ENCODE measurements at regions not wholly inside any gene's neighbourhood (a gene's known extent, or its start where the extent isn't known, plus 50 kb on each side); places are given as distances from the start of the nearest gene placed in this dataset.
"Not testable (repeated sequence)": the region's sequence is repeated elsewhere in the genome, so short reads cannot be mapped to it uniquely, and the experiment has no call there.

DNA sequence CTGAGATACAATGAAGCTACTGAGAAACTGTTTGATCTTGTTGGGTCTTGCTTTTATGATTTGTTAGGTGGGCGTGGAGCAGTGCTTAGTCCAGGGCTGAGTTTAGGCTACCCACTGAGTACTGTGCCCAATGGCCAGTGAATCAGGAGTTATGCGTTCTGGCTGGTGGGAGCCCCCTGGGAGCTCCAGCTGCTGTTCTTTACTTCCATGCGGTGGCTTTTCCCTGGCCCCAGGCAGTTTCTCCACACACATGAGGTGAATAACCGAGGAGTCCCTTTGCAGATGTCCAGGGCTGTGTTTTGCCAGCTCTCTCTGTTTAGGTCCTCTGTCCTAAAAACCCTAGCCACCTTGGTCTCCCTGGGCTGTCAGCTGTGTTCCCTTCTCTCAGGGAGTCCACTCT, 106.5 kb downstream of the KLF13 start:
- no peak for DNase-seq
- Mint-ChIP-seq H3K4me1 (peaks cover 55% of the 10 kb centered on the region), H3K27me3 (no peaks in the 10 kb centered on the region), H3K36me3 (no peaks in the 10 kb centered on the region), H3K27ac (peak overlapping the region; percentile 91), H3K4me3 (no peak overlapping the region), H3K9me3 (no peaks in the 10 kb centered on the region)
- POLR2A ChIA-PET: interaction anchor here (1.5 to 10.6 kb wide), 5 partner anchors 41 to 107 kb away, joined by 6 to 227 read pairs (median 31); partner anchors contain the start of gene KLF13
- no peak for ATAC-seq (ENCODE audit: low read depth)

DNA sequence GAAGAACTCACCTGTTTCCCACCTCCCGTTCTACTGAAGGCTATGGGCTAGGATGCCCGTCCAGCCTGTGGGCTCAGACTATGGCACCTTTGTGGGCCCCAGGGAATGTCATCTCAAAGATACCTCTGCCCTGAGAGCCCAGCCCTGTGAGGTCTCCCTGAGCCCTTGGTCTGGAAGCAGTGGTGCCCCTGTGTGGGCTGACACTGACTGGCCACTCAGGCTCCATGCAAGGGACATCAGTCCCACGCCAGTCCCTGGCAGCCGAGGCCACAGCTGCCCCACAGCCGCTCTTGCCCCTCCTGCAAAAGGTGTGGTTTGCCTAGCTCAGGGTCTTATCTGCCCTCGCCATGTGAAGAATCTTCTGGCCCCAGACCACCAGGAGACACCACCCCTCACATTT, 106.9 kb downstream of the KLF13 start:
- Mint-ChIP-seq H3K27ac (peak overlapping the region; percentile 91), H3K27me3 (no peaks in the 10 kb centered on the region), H3K9me3 (no peaks in the 10 kb centered on the region), H3K4me1 (peaks cover 60% of the 10 kb centered on the region), H3K4me3 (peak overlapping the region; percentile 66), H3K36me3 (no peaks in the 10 kb centered on the region)
- DNase-seq (no peak), ATAC-seq (ENCODE audit: low read depth) (no peak)
- POLR2A ChIA-PET: interaction anchor here (1.5 to 10.6 kb wide), 10 partner anchors 40 to 218 kb away, joined by 6 to 227 read pairs (median 34); partner anchors contain the start of gene KLF13

DNA sequence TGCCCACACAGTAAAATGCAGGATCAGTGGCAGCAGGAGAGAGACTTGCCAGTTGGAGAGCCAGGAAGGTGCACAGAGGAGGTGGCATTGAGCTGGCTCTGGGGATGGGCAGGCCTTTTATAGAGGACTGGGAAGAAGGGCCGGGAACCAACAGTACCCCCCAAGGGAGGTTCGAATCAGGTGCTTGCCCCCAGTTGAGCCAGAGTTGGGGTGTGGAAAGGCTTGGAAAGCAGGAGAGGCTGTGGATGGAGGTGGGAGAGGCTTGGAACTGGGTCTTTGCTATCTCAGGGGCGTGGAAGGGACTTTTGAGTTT, 107.6 kb downstream of the KLF13 start:
- no peaks in the 10 kb centered on the region for H3K36me3 Mint-ChIP-seq
- peaks cover 65% of the 10 kb centered on the region for H3K4me1 Mint-ChIP-seq
- DNase-seq: no peak
- peak overlapping the region; percentile 66 for H3K4me3 Mint-ChIP-seq
- no peak for ATAC-seq (ENCODE audit: low read depth)
- no peaks in the 10 kb centered on the region for H3K27me3 Mint-ChIP-seq
- POLR2A ChIA-PET: interaction anchor here (0.6 to 10.6 kb wide), 28 partner anchors 13 to 234 kb away, joined by 3 to 227 read pairs (median 8); partner anchors contain the start of gene KLF13
- peak overlapping the region; percentile 91 for H3K27ac Mint-ChIP-seq
- H3K9me3 Mint-ChIP-seq: no peaks in the 10 kb centered on the region

DNA sequence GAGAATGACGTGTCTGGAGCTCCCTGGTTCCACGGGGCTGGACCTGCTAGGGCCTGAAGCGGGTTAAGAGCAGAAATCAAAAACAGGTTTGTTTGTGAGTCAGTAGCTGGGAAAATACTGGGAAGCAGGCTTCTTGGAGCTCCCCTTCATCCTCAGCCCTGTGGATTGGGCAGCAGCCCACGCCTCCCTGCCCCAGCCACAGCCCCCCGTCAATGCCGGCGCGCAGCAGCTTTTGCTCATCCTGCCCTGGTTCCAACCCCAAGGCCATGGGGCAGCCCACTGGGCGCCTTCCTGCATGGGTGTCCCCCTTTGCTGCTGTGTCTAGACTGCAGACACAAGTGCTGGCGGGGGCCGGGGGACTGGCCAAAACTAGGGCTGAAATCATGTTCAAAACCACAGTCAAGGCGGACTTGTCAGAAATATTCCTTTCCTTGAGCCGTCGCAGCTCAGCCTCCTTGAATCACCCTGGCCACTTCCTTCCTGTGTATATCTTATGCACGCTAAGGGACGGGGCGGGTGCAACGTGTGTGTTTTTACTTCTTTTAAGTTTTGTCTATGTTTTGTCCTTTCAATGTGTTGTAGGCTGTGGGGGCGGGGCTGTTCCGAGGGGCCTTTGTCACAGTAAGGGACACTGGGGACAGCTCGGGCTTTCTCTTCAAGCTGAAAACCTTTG, 108.1 kb downstream of the KLF13 start:
- POLR2A ChIA-PET: interaction anchor here (0.6 to 10.6 kb wide), 32 partner anchors 14 to 234 kb away, joined by 3 to 227 read pairs (median 6); partner anchors contain the start of gene KLF13
- H3K27me3 Mint-ChIP-seq: no peaks in the 10 kb centered on the region
- peak; percentile 65 for ATAC-seq (ENCODE audit: low read depth)
- H3K4me1 Mint-ChIP-seq: peaks cover 69% of the 10 kb centered on the region
- H3K36me3 Mint-ChIP-seq: no peaks in the 10 kb centered on the region
- peak; percentile 84 for DNase-seq
- H3K9me3 Mint-ChIP-seq: no peaks in the 10 kb centered on the region
- H3K27ac Mint-ChIP-seq: peak overlapping the region; percentile 91
- peak overlapping the region; percentile 66 for H3K4me3 Mint-ChIP-seq

DNA sequence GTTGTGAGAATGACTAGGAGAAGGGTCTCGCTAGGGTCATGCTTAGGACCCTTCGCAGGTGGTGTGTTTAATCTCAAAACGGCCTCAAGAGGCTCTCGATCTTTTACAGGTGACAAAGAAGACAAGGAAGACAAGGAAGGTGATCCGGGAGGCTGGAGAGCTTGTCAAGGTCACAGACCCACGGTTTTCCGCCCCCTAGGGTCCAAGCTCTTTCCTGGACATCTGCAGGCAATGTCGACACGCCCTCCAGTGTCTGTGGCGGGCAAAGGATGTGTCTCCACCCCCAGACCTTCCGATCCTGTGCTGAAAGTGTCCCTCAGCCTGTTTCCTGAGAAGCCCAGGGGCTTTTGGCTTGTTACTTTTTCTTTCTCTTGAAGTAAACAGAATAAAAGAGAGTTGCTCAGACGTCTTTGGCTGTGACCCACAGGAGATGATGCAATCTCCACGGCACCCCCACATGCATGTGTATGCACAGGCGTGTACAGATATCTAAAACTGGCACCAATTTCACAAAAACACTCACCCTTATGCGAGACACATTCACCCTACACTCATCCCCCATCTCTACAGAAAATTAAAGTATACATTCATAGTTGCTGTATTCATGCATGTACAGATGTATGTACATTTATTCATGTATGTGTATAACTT, 108.8 kb downstream of the KLF13 start:
- DNase-seq (peak; percentile 77), ATAC-seq (ENCODE audit: low read depth) (peak; percentile 72)
- H3K27ac Mint-ChIP-seq: peak overlapping the region; percentile 91
- H3K4me3 Mint-ChIP-seq: peak overlapping the region; percentile 66
- H3K27me3 Mint-ChIP-seq: no peaks in the 10 kb centered on the region
- peaks cover 67% of the 10 kb centered on the region for H3K4me1 Mint-ChIP-seq
- POLR2A ChIA-PET: interaction anchor here (0.8 to 10.6 kb wide), 28 partner anchors 13 to 235 kb away, joined by 3 to 227 read pairs (median 8); partner anchors contain the start of gene KLF13
- H3K9me3 Mint-ChIP-seq: no peaks in the 10 kb centered on the region
- H3K36me3 Mint-ChIP-seq: no peaks in the 10 kb centered on the region

DNA sequence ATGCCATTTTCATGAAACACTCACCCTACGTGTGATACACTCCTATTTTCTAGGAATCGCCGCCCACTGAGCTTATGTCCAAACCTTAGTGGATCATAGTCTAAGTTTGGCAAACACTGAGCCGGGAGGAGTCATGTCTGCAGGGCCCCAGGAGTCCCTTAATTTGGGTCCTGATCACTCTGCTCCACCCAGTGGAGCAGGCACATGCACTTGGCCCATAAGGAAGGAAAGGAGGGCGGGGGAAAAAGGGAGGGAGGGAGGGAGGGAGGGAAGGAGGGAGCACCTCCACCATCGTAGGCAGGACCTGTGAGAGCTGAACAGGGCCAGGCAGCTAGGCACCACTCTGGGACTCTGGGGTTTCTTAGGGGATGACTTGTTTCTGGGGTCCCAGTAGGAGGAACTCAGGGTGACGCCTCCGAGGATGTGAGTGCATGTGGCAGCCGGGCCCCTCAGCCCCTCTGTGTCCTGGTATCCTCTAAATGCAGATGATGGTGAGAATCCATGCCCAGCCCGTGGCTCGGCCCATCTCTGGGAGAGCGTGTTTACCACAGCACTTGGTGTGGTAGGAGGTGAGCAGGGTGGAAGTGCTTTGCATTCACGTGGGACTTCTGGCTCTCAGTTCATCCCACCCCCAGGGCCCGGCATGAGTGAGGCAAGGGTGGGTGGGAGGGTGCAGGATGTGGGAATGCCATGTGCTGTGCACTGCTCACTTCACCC, 109.4 kb downstream of the KLF13 start:
- peaks cover 67% of the 10 kb centered on the region for H3K4me1 Mint-ChIP-seq
- POLR2A ChIA-PET: interaction anchor here (0.6 to 10.6 kb wide), 22 partner anchors 31 to 230 kb away, joined by 3 to 227 read pairs (median 18); partner anchors contain the start of gene KLF13

DNA sequence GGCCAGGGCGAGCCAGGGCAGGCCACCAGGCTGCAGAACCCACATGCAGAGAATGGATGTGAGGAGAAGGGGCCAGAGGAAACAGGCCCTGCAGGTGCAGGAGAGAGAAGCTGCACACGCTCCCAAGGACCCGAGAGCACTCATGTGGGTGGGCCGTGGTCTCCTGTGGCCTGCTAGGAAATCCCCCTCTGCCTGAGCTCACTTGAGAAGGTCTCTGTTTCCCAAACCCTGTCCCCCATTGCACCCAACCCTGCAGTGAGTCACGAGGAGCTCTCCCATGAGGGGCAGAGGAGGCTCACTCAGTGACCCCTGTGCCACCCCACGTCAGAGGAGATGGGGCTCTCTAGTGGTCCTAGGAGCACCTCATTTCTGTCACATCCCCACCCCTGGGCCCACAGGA, 111.1 kb downstream of the KLF13 start:
- Mint-ChIP-seq H3K4me3 (peak overlapping the region; percentile 43), H3K9me3 (no peaks in the 10 kb centered on the region), H3K4me1 (peaks cover 71% of the 10 kb centered on the region), H3K36me3 (no peaks in the 10 kb centered on the region), H3K27ac (peak overlapping the region; percentile 91), H3K27me3 (no peaks in the 10 kb centered on the region)
- ATAC-seq (ENCODE audit: low read depth) (no peak), DNase-seq (peak; percentile 54)
- POLR2A ChIA-PET: interaction anchor here (1.1 to 10.6 kb wide), 8 partner anchors 36 to 174 kb away, joined by 4 to 227 read pairs (median 22); partner anchors contain the start of gene KLF13

More for the DNA sequence above, 109.4 kb downstream of the KLF13 start:
- no peaks in the 10 kb centered on the region for H3K27me3 Mint-ChIP-seq
- ATAC-seq (ENCODE audit: low read depth): peak; percentile 1
- DNase-seq: peak; percentile 64
- peak overlapping the region; percentile 66 for H3K4me3 Mint-ChIP-seq
- no peaks in the 10 kb centered on the region for H3K9me3 Mint-ChIP-seq
- peak overlapping the region; percentile 91 for H3K27ac Mint-ChIP-seq
- no peaks in the 10 kb centered on the region for H3K36me3 Mint-ChIP-seq

DNA sequence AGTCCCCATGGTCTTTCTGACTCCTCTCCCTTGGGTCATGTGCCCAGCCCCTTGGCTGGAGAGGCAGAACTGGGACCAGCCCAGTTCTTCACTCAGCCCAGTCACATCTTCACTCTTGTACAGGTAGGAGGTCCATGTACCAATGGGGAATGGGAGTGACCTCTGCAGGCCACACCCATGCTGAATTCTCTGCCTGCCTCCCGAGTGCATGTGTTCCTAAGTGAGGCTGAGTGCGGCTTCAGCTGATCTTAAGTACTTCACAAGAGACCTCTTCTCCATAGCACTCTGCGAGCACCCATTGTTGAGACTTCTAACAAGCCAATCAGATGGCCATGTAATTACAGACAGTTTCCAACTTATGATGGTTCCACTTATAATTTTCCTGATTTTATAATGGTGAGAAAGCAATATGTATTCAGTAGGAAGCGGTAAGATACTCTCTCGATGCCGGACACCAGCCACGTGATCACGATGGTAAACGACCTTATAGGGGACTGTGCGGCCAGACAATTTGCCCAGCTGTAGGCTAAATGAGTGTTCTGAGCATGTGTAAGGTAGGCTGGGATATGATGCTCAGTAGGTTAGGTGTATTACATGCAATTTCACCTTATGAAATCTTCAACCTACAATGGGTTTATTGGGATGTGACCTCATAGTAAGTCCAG, 112.1 kb downstream of the KLF13 start:
- no peak for DNase-seq
- no peaks in the 10 kb centered on the region for H3K36me3 Mint-ChIP-seq
- H3K9me3 Mint-ChIP-seq: no peaks in the 10 kb centered on the region
- POLR2A ChIA-PET: interaction anchor here (1.4 to 10.6 kb wide), 8 partner anchors 35 to 175 kb away, joined by 5 to 227 read pairs (median 22); partner anchors contain the start of gene KLF13
- peak overlapping the region; percentile 91 for H3K27ac Mint-ChIP-seq
- no peak overlapping the region for H3K4me3 Mint-ChIP-seq
- peaks cover 68% of the 10 kb centered on the region for H3K4me1 Mint-ChIP-seq
- ATAC-seq (ENCODE audit: low read depth): no peak
- H3K27me3 Mint-ChIP-seq: no peaks in the 10 kb centered on the region

DNA sequence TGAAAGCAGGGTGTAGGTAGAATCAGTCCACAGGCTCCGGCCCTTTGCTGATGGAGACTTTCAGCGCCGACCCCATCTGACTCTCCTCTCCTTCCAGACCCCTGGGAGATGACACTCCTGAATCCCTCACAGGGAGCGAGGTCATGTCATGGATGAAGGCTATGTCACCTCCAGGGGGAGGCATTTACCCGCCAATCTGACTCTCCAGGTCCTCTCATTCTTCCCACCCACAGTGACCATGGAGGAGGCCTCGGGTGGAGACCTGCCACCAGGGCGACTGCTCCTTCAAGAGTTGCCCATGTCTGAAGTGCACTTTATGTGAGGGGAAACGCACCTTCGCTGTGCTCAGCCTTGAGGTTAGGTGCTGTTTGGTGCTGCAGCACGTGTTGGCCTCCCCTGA, 112.7 kb downstream of the KLF13 start:
- no peaks in the 10 kb centered on the region for H3K36me3 Mint-ChIP-seq
- DNase-seq: peak; percentile 52
- peaks cover 65% of the 10 kb centered on the region for H3K4me1 Mint-ChIP-seq
- POLR2A ChIA-PET: interaction anchor here (1.5 to 10.6 kb wide), 6 partner anchors 34 to 111 kb away, joined by 5 to 227 read pairs (median 28); no protein-coding TSS in a partner anchor
- no peaks in the 10 kb centered on the region for H3K9me3 Mint-ChIP-seq
- H3K27me3 Mint-ChIP-seq: no peaks in the 10 kb centered on the region
- peak overlapping the region; percentile 91 for H3K27ac Mint-ChIP-seq
- no peak for ATAC-seq (ENCODE audit: low read depth)
- no peak overlapping the region for H3K4me3 Mint-ChIP-seq

DNA sequence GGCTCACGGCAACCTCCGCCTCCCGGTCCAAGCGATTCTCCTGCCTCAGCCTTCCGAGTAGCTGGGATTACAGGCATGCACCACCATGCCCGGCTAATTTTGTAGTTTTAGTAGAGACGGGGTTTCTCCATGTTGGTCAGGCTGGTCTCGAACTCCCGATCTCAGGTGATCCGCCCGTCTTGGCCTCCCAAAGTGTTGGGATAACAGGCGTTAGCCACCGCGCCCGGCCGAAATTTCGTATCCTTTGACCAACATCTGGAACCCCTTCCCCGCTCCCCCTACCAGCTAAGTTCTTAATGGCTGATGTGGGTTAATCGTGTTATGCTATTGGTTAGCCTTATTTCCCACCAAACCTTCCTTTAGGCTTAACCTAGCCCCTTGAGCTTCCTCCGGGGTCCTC, 113.6 kb downstream of the KLF13 start:
- not testable (repeated sequence) for ATAC-seq (ENCODE audit: low read depth); H3K27me3 Mint-ChIP-seq; DNase-seq; H3K9me3 Mint-ChIP-seq; H3K36me3 Mint-ChIP-seq
- POLR2A ChIA-PET: interaction anchor here (0.9 to 10.6 kb wide), 9 partner anchors 34 to 225 kb away, joined by 3 to 227 read pairs (median 6); no protein-coding TSS in a partner anchor
- Mint-ChIP-seq H3K27ac (peak overlapping the region; percentile 87), H3K4me1 (peaks cover 58% of the 10 kb centered on the region), H3K4me3 (peak overlapping the region; percentile 86)

DNA sequence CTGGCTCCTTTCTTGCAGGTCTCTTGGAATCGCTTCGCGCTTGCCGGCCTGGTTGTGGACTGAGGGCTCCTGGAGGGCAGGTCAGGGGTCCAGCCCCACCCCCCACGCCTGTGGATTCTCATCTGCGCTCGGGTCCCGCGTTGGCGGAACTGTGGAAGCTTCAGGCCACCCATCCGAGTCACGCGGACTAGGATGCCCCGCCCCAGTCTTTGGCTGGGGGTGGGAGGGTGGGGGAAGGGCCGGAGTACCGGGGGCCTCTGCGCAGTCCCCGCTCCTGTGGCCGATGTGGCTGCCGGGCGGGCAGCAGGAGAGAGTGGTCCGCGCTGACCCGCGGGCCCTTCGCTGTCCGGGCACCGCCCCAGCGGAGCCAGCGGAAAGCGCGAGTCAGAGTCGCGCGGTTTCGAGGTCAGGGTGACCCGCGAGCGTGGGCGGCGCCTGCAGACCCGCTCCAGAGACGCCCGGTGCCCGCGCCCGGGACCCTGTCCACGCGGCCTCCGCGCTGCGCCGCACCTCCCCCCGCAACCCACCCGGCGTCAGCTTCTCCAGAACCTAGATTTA, 114.2 kb downstream of the KLF13 start:
- POLR2A ChIA-PET: interaction anchor here (0.8 to 10.6 kb wide), 10 partner anchors 33 to 497 kb away, joined by 3 to 227 read pairs (median 6); no protein-coding TSS in a partner anchor

DNA sequence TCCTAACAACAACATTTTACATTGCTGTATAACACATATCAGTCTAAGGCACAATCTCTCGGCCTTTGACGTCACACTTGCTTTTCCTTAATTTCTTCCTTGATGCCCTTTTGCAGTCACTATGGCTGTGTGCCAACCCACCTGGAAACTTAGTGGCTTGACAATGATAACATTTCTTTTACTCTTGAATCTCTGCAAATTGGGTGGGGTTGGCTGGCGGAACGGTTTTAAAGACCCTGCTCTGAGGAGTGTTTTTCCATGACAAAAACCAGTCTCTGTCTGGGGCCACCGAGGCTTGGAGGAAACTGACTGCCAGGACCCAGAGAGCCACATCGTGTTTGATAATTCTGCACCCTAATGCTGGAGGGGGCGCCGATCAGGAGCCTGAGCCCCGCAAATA, 115.6 kb downstream of the KLF13 start:
- H3K9me3 Mint-ChIP-seq: no peaks in the 10 kb centered on the region
- no peaks in the 10 kb centered on the region for H3K27me3 Mint-ChIP-seq
- H3K4me3 Mint-ChIP-seq: peak overlapping the region; percentile 55
- H3K36me3 Mint-ChIP-seq: no peaks in the 10 kb centered on the region
- ATAC-seq (ENCODE audit: low read depth): no peak
- POLR2A ChIA-PET: interaction anchor here (0.8 to 10.6 kb wide), 2 partner anchors 41 to 80 kb away, joined by 4 to 227 read pairs; no protein-coding TSS in a partner anchor
- H3K27ac Mint-ChIP-seq: no peak overlapping the region
- no peak for DNase-seq
- H3K4me1 Mint-ChIP-seq: peaks cover 40% of the 10 kb centered on the region

More for the DNA sequence above, 114.2 kb downstream of the KLF13 start:
- peak overlapping the region; percentile 86 for H3K4me3 Mint-ChIP-seq
- peaks cover 52% of the 10 kb centered on the region for H3K4me1 Mint-ChIP-seq
- H3K27me3 Mint-ChIP-seq: no peaks in the 10 kb centered on the region
- peak overlapping the region; percentile 87 for H3K27ac Mint-ChIP-seq
- no peaks in the 10 kb centered on the region for H3K9me3 Mint-ChIP-seq
- no peaks in the 10 kb centered on the region for H3K36me3 Mint-ChIP-seq
- peak; percentile 66 for DNase-seq
- ATAC-seq (ENCODE audit: low read depth): peak; percentile 33

Measured in activated naive CD8-positive, alpha-beta T cell treated with anti-CD3 and anti-CD28 coated beads, Interleukin-2, amount 10 ng/mL, durations not matched to agents 7 days and 5 days (primary cell).